ENCODE measurements at regions not wholly inside any gene's neighbourhood (a gene's known extent, or its start where the extent isn't known, plus 50 kb on each side); places are given as distances from the start of the nearest gene placed in this dataset.

- no peaks in the 10 kb centered on the region for H3K4me1 ChIP-seq (ENCODE audit: insufficient read depth, low read length, poor library complexity, severe bottlenecking)
- H3K79me2 ChIP-seq (ENCODE audit: insufficient read depth, low read length), result no peaks in the 10 kb centered on the region
- no peaks in the 10 kb centered on the region for H3K9me2 ChIP-seq (replicated peaks; ENCODE audit: low read depth, low read length)
- no peak overlapping the region for H2AFZ ChIP-seq (ENCODE audit: low read length)
- H4K20me1 ChIP-seq (ENCODE audit: insufficient read depth, low read length, poor library complexity, severe bottlenecking), result no peaks in the 10 kb centered on the region
- no peak overlapping the region for H3K4me2 ChIP-seq (ENCODE audit: low read depth, low read length, poor library complexity, severe bottlenecking)
- no peaks in the 10 kb centered on the region for H3K36me3 ChIP-seq (ENCODE audit: insufficient read depth, low read length)
- H3K9me3 ChIP-seq (ENCODE audit: insufficient read depth, low read depth, low read length), result no peaks in the 10 kb centered on the region
- H3K4me3 ChIP-seq (ENCODE audit: low read length, poor library complexity, severe bottlenecking), result no peak overlapping the region
- H3K27me3 ChIP-seq (ENCODE audit: insufficient read depth, low read length, poor library complexity, severe bottlenecking), result no peaks in the 10 kb centered on the region
- TF ChIP-seq EZH2phosphoT487 (IDR thresholded peaks at IDR 0.05; ENCODE audit: borderline replicate concordance), result no peak
- TF ChIP-seq, protein P1, sequence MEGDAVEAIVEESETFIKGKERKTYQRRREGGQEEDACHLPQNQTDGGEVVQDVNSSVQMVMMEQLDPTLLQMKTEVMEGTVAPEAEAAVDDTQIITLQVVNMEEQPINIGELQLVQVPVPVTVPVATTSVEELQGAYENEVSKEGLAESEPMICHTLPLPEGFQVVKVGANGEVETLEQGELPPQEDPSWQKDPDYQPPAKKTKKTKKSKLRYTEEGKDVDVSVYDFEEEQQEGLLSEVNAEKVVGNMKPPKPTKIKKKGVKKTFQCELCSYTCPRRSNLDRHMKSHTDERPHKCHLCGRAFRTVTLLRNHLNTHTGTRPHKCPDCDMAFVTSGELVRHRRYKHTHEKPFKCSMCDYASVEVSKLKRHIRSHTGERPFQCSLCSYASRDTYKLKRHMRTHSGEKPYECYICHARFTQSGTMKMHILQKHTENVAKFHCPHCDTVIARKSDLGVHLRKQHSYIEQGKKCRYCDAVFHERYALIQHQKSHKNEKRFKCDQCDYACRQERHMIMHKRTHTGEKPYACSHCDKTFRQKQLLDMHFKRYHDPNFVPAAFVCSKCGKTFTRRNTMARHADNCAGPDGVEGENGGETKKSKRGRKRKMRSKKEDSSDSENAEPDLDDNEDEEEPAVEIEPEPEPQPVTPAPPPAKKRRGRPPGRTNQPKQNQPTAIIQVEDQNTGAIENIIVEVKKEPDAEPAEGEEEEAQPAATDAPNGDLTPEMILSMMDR (conservative IDR thresholded peaks at IDR 0.05; ENCODE audit: low read length), result no peak
- no peaks in the 10 kb centered on the region for H3F3A ChIP-seq (ENCODE audit: low read depth)
- H3K9ac ChIP-seq (ENCODE audit: low read depth, low read length, poor library complexity, severe bottlenecking), result no peak overlapping the region
Measured at GRCh38 chr3:40669176-40669575, 144.4 kb downstream of the ZNF621 start.

DNA sequence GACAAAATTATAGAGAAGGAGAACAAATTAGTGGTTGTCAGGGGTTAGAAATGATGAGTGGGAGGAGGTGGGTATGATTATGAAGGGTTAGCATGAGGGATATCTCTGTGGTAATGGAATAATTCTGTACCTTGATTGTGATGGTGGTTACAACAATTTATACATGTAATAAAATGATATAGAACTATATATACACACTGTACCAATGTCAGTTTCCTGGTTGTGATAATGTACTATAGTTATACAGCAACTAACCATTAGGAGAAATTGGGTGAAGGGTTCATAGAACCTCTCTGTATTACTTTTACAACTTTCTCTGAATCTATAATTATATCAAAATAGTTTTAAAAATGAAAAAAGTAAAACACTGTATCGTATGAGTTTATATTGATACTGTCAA is 148.1 kb downstream of the ZNF621 start:
- TF ChIP-seq, protein P1 (conservative IDR thresholded peaks at IDR 0.05; ENCODE audit: low read length), result no peak
- TF ChIP-seq EZH2phosphoT487 (IDR thresholded peaks at IDR 0.05; ENCODE audit: borderline replicate concordance), result no peak
- no peaks in the 10 kb centered on the region for H3K9me2 ChIP-seq (replicated peaks; ENCODE audit: low read depth, low read length)
- no peak overlapping the region for H3K4me2 ChIP-seq (ENCODE audit: low read depth, low read length, poor library complexity, severe bottlenecking)
- H3K36me3 ChIP-seq (ENCODE audit: insufficient read depth, low read length), result no peaks in the 10 kb centered on the region
- no peak overlapping the region for H3K9ac ChIP-seq (ENCODE audit: low read depth, low read length, poor library complexity, severe bottlenecking)
- no peaks in the 10 kb centered on the region for H4K20me1 ChIP-seq (ENCODE audit: insufficient read depth, low read length, poor library complexity, severe bottlenecking)
- no peak overlapping the region for H3K4me3 ChIP-seq (ENCODE audit: low read length, poor library complexity, severe bottlenecking)
- H3K79me2 ChIP-seq (ENCODE audit: insufficient read depth, low read length), result no peaks in the 10 kb centered on the region
- H3F3A ChIP-seq (ENCODE audit: low read depth), result no peaks in the 10 kb centered on the region
- H3K4me1 ChIP-seq (ENCODE audit: insufficient read depth, low read length, poor library complexity, severe bottlenecking), result no peaks in the 10 kb centered on the region
- H2AFZ ChIP-seq (ENCODE audit: low read length), result no peak overlapping the region
- H3K27me3 ChIP-seq (ENCODE audit: insufficient read depth, low read length, poor library complexity, severe bottlenecking), result no peaks in the 10 kb centered on the region
- no peaks in the 10 kb centered on the region for H3K9me3 ChIP-seq (ENCODE audit: insufficient read depth, low read depth, low read length)

GRCh38 chr3:40677321-40677720 is 152.6 kb downstream of the ZNF621 start:
- no peak for TF ChIP-seq EZH2phosphoT487 (IDR thresholded peaks at IDR 0.05; ENCODE audit: borderline replicate concordance)
- TF ChIP-seq, protein P1 (conservative IDR thresholded peaks at IDR 0.05; ENCODE audit: low read length), result no peak
- Histone ChIP-seq H3K9me2 (replicated peaks; ENCODE audit: low read depth, low read length) (no peaks in the 10 kb centered on the region), H3K27me3 (ENCODE audit: insufficient read depth, low read length, poor library complexity, severe bottlenecking) (no peaks in the 10 kb centered on the region), H3K9ac (ENCODE audit: low read depth, low read length, poor library complexity, severe bottlenecking) (no peak overlapping the region), H3K4me3 (ENCODE audit: low read length, poor library complexity, severe bottlenecking) (no peak overlapping the region), H4K20me1 (ENCODE audit: insufficient read depth, low read length, poor library complexity, severe bottlenecking) (no peaks in the 10 kb centered on the region), H3K9me3 (ENCODE audit: insufficient read depth, low read depth, low read length) (no peaks in the 10 kb centered on the region), H3F3A (ENCODE audit: low read depth) (no peaks in the 10 kb centered on the region), H3K4me2 (ENCODE audit: low read depth, low read length, poor library complexity, severe bottlenecking) (no peak overlapping the region), H3K79me2 (ENCODE audit: insufficient read depth, low read length) (no peaks in the 10 kb centered on the region), H3K4me1 (ENCODE audit: insufficient read depth, low read length, poor library complexity, severe bottlenecking) (no peaks in the 10 kb centered on the region), H3K36me3 (ENCODE audit: insufficient read depth, low read length) (no peaks in the 10 kb centered on the region), H2AFZ (ENCODE audit: low read length) (no peak overlapping the region)

All from Loucy (cell line).